ENCODE measurements at regions not wholly inside any gene's neighbourhood (a gene's known extent, or its start where the extent isn't known, plus 50 kb on each side); places are given as distances from the start of the nearest gene placed in this dataset.

- 0% methylated on average over 4 of the region's 4 CpGs for WGBS (ENCODE audit: insufficient coverage, low coverage, missing lambda C conversion rate)
- Histone ChIP-seq H3K36me3 (ENCODE audit: control insufficient read depth, insufficient read depth, low read length) (no peaks in the 10 kb centered on the region), H3K27ac (ENCODE audit: extremely low read depth, low read depth, low read length) (no peak overlapping the region), H3K9ac (ENCODE audit: insufficient read depth in 1 of 2, low read depth in 2 of 2, low read length in 2 of 2) (no peak overlapping the region), H3K4me3 (no peak overlapping the region), H3K79me2 (ENCODE audit: control insufficient read depth, insufficient read depth, low read length) (no peaks in the 10 kb centered on the region), H3K4me2 (ENCODE audit: insufficient read depth, low read length) (no peak overlapping the region), H3K4me1 (replicated peaks in 1 of 2; ENCODE audit: control insufficient read depth in 2 of 2, insufficient read depth in 2 of 2, low read length in 2 of 2) (no peaks in the 10 kb centered on the region), H2AFZ (ENCODE audit: low read depth, low read length) (no peak overlapping the region), H3K9me1 (ENCODE audit: control insufficient read depth, insufficient read depth, low read length) (no peaks in the 10 kb centered on the region), H3K9me3 (replicated peaks; ENCODE audit: control insufficient read depth, insufficient read depth, low read depth, low read length) (no peaks in the 10 kb centered on the region), H4K20me1 (replicated peaks; ENCODE audit: control insufficient read depth, insufficient read depth, low read length) (no peaks in the 10 kb centered on the region), H3K27me3 (ENCODE audit: control insufficient read depth in 2 of 2, insufficient read depth in 2 of 2, low read length in 2 of 2) (peaks cover 21 to 47% of the 10 kb centered on the region in 2 experiments; a peak in 4 of 5 replicates)
- ATAC-seq (no peak), DNase-seq (ENCODE audit: extremely low read depth in 1 of 4, low spot score in 3 of 4) (no peak), FAIRE-seq (no peak)
- TF ChIP-seq SMC3 (conservative IDR thresholded peaks at IDR 0.05; ENCODE audit: insufficient read depth, low read depth, low read length) (no peak), ZNF561 (CRISPR knock-in tag; conservative IDR thresholded peaks at IDR 0.05) (no peak), POLR3G (IDR thresholded peaks at IDR 0.05; ENCODE audit: extremely low read depth, insufficient read length, insufficient replicate concordance) (no peak), ZNF57 (CRISPR knock-in tag; IDR thresholded peaks at IDR 0.05) (no peak), MITF (IDR thresholded peaks at IDR 0.05) (no peak), NFE2L1 (tag; IDR thresholded peaks at IDR 0.05; ENCODE audit: borderline replicate concordance, low read depth) (no peak), SRSF9 (IDR thresholded peaks at IDR 0.05; ENCODE audit: borderline replicate concordance, low read depth, low read length) (no peak), GATA2 (CRISPR knock-in tag; IDR thresholded peaks at IDR 0.05) (no peak), RBM14 (IDR thresholded peaks at IDR 0.05; ENCODE audit: borderline replicate concordance, insufficient read depth, low read depth, low read length) (no peak)
- in situ Hi-C loops (cut with MboI) (no loop called here), intact Hi-C loops (cut with micrococcal nuclease) (no loop called here)
- CTCF ChIA-PET (ENCODE audit: low intra/inter-chr PET ratio), result no interaction called here
- BruUV-seq (replicated peaks), result no TSS peak
- POLR2A ChIA-PET, result interaction anchor here (0.6 to 0.7 kb wide), 2 partner anchors 60 to 374 kb away, joined by 3 to 4 read pairs; no protein-coding TSS in a partner anchor
Measured at GRCh38 chr2:60657673-60658072, 98.4 kb upstream of the PAPOLG start.

All from K562 (cell line).